HG03066 (cell line): ENCODE measurements at regions not wholly inside any gene's neighbourhood (a gene's known extent, or its start where the extent isn't known, plus 50 kb on each side); places are given as distances from the start of the nearest gene placed in this dataset.

ENCODE experiments used
- ATAC-seq: cut with Tn5 transposase; IDR thresholded peaks from one replicate; pipeline ENCODE4 v1.9.1; 2021; ENCODE audit warnings: low read depth; ENCODE audit not compliant: unreplicated experiment

DNA sequence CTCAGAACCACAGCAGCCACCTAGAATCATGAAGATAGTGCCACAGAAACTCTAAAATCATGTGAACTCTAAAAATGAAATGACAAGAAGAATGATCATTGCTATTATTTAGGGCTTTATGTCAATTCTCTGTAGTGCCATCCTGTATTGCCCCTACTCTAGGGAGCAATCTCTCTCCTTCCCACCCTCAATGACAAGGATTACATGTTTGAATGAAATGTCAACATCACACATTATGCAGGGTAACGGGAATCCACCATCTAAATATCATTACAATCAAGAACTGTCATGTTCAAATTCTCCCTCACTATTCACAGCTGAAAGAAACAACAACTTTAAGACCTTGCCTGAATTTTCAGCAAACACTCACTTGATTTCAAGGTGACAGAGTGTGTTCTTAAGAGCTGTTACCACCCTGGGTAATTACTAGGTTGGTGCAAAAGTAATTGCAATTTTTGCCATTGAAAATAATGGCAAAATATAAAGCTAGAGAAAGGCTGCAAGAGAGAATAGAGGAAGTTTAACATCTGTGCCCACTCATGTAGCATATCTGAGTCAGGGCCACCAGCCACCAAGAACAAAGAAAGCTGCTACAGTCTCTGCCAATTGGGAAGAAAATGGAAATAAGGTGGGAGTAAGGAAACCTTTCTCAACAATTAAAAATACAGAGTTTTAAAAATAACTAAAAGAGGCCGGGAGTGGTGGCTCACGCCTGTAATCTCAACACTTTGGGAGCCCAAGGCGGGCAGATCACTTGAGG, 112.8 kb upstream of the PSMD7 start:
- no peak for ATAC-seq

DNA sequence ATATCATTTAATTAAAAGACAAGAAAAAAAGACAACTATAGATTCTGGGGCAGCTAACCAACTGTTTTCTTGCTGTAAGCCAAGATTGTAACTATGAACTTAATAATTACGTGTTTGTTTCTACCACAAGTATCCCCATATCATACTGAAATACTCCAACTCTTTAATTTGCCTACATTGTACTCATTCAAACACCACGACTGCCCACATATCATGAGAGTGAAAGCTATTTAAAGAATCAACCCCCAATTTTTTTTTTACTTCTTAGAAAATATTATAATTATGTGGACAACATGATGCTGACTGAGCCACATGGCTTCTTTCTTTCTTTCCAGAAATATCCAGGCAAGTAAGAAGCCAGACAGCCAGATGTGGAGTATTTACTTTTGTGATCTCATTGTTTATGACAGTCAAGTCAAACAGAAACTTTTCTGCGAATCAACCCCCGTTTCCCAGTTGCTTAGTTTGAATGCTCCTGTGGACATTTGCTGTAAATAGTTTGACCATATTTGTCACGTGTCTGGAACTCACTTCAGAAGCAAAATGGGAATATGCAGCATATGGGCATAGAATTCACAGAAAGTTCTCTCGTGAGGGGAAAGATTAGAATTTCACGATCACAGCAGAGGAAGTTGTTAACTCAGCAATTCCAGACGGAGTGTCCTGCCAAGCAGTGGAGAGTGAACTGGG, 126.8 kb upstream of the PSMD7 start:
- no peak for ATAC-seq

DNA sequence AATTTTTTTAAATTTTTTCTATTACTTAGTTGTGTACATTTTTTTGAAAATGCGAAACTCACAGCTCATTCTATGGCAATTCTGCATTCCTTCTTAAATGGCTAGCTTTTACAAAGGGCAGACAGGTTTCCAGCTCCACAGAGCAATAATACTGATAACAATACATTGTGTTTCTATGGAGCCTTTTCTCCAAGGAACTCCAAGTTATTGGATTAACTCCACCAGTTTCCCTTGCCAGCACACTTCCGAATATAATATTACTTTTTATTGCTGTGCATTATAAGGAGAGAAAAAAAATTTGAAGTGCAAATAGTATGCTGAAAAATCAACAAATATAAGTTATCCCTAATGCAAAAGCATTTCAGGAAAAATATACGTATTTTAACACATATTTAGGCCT, 127.5 kb upstream of the PSMD7 start:
- ATAC-seq: no peak

DNA sequence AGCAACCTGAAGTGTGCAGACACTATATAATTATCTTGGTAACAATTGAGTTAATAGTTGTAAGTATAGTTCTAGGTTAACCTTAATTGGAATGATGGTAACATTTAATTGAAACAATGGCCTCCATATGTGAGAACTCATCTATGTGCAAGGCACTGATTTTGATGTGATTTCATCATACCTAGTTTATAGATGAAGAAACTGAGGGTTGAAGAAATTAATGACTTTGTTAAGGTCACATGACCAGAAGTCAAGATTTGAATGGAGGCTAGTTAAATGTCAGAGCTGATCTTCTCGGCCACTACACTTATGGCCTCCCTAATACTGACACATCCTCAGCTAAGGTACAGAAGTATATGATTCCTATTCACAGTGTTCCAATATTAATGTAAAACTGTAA, 128.2 kb upstream of the PSMD7 start:
- ATAC-seq: no peak

DNA sequence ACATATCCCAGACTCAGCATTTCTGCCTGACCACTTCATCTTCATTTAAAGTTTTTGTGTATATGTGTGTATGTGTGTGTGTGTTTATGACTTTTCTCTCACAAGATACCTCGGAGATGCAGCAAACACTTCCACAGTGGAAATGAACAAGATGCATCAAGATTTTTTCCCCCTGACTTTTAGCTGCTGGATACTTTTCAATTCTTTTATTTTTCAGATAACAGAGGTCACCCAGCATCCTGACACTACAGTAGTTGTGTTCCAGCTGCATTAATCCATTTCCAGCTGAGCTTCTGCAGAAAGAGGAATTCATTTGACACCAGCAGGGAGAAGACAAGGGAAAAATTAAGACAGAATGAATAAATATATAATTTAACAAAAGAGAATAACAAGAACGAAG, 130.2 kb upstream of the PSMD7 start:
- no peak for ATAC-seq

DNA sequence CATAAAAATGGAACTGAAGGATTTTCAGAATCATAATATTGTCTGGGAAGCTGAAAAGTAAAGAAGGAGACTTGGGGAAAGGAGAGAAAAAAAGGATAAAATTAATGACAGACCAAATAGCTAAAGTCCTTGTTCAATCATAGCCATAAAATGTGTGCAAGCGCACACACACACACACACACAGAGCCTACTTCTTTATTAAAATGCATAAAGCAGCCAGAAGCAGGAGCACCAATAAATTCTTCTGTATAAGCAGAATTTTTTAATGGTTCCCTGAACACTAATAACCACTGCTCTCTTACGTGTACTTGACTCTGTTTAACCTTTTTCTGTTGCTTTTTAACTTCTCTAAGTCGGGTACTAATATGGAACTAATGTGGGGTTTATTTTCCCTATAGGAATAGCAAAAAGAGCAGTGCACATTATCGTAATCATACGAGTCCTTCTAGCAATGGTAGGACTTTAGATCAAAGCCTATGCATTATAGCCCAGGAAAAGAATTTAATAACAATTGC, 131.0 kb upstream of the PSMD7 start:
- no peak for ATAC-seq

DNA sequence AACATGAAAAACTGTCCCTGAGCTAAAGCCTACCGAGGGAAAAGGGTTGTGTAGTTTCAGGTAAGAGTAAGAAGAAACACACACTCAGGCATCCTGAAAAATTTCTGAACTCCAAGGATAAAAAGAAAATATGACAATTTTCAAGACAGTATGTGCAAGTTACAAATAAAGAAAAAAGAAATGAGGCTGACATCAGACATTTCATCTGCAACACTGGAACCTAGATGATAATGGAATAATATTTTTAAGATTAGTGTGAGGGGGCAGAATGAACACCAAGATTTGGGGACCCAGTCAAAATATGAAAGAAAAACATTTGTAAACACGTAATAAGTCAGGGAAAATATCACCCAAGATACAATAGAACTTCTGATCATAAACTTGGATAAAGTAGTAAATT, 135.9 kb upstream of the PSMD7 start:
- no peak for ATAC-seq

DNA sequence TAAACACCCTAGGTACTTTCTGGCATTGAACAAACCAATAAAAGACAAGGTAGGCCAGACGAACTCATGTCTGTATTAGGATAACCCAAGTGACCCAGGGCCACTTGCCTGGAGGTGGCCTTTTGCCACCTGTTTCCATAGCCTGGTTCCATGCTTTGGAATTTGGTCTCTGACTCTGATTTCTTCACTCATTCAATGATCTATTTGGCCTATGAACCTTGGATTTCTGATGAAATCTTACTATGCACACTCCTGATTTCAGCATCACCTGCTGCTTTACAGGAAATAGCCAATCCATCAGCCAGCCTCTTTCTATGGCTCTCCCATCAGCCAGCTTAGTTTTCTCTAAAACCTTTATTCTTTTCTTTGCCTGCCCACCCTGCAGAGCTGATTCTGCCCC, 142.8 kb upstream of the PSMD7 start:
- ATAC-seq: no peak

DNA sequence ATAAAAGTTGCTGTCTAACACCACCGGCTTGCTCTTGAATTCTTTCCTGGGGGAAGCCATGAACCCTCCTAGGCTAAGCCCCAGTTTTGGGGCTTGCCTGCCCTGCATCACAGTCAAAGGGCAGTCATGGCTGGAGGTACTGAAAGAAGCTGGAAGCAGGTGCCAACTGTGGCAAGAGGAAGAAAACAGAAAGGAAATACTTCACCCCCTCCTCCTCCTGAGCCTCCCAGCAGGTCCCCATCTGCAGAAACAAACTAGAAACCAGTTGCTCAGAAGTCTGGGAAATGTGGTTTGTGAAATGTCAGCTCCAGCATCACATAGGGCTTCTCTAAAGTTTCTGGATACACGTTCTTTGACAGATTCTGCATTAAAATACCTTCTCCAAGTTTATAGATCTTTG, 150.0 kb upstream of the PSMD7 start:
- ATAC-seq: no peak

DNA sequence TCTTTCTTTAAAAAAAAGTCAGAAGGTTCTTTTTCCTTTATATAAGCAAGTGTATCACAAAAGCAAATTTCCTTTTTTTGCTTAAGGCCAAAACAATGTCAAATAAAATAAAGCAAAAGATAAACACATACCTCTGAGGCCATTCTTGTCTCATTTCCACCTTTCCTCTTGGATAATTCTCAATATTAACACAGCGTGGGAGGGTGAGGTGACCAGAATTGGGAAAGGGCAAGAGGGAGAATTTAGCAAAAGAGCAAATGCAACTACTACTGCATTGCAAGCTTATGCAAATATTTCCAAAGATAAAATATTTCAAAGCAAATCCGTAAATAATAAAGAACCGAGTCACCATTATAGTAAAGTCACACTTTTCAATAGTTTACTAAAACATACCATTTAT, 153.4 kb upstream of the PSMD7 start:
- ATAC-seq: no peak

DNA sequence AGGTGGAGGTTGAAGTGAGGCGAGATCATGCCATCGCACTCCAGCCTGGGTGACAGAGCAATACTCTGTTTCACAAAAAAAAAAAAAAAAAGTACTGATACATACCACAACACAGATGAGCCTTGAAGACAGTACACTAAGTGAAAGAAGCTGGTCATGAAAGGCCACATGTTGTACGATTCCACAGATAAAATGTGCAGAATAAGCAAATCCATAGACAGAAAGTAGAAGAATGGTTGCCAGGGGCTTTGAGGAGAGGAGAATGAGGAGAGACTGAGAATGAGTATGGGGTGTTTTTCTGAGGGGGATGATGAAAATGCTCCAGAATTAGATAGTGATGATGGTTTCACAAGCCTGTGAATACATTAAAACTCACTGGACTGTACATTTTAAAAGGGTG, 155.6 kb upstream of the PSMD7 start:
- no peak for ATAC-seq

DNA sequence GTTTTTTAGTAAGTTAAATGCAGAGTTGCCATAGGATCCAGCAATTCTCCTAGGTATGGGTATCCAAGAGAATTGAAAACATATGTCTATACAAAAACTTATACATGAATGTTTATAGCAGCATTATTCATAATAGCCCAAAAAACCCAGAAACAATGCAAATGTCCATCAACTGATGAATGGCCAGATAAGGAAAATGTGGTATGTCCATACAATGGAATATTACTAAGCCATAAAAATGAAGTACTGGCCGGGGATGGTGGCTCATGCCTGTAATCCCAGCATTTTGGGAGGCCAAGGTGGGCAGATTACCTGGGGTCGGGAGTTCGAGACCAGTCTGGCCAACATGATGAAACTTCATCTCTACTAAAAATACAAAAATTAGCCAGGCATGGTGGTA, 156.1 kb upstream of the PSMD7 start:
- ATAC-seq: no peak

DNA sequence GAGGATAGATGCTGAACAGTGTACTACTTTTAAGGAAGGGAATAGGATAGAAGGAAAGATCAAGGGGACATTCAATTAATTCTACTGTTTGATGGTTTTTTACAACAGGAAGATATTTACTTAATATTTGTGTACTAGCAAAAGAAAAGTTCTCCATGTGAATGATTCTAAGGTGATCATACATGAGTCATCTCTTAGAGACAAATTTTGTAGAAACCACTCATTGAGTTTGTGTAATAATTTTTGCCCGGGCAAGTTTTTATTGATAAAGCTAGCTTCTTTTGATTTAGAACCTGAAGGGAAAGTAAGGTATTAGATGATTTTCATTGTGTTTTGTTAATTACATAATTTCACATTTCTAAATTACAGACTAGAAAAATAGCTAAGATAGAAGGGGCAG, 172.8 kb upstream of the PSMD7 start:
- ATAC-seq: no peak

DNA sequence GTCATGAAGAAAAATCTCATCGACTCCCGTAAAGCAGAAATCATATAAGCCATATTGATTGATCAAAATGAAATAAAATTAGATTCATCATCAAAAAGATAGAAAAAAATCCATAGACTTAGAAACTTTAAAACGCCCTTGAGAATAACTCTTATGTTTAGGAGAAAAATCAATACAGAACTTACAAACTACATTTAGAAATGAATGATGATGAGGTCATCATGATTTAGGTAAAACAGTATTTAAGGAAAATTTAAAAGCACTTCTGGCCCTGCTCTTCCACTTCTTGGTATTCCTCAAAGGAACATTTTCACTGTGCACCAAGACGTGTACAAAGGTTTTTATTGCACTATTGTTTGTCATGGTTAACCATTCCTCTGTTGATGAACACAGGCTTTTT, 173.4 kb upstream of the PSMD7 start:
- no peak for ATAC-seq

DNA sequence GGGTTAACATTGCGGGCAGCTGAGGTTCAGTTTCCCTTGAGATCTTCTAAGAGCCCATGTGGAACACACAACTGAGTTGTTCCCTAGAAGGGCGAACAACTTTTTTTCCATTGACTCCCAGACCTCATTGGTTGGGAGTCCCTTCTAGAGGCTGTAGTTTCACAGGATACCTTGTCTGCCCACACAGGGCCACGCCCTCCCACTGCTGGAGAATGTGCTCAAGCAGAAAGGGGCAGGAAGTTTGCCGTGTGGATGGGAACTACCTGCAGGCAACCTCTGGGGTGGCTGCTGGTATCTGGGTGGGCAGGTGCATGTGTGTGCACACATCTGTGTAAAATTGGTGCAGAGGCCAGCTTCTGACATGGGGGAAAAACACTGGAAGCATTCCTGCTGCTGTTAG, 178.8 kb upstream of the PSMD7 start:
- ATAC-seq: no peak

DNA sequence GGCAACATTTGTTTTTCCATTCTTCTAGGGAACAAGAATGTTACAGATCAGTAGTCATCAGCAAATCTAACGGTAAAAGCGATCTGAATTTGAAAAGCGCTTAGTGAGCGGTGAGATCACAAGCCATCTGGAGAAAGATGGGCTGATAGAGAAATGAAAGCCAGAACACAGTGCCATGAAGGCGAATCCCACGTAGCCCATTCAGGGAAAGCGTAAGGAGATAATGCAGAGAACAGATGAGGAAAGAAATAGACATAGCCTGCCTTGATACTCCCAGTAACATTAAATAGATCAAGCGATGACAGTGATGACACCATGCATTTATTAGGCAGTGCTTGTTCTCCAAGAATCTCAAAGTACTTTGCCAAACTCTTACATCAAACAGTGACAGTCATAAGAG, 183.1 kb upstream of the PSMD7 start:
- no peak for ATAC-seq

DNA sequence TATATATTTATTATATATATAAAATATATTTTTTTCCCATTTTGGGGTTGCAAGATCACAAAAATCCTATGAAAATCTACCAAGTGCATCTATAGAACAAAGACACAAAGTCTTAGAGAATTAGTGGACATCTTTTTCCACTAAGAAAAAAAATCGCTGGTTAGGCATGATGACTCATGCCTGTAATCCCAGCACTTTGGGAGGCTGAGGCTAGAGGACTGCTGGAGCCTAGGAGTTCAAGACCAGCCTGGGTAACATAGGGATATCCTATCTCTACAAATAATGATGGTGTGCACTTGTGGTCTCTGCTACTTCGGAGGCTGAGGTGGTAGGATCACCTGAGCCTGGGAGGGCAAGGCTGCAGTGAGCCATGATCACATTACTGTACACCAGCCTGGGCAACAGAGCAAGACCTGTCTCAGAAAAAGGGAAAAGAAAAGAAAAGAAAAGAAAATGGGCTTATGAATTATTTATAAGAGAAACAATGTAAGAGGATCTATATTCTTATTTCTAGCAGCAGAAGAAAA, 185.1 kb upstream of the PSMD7 start:
- ATAC-seq: no peak

DNA sequence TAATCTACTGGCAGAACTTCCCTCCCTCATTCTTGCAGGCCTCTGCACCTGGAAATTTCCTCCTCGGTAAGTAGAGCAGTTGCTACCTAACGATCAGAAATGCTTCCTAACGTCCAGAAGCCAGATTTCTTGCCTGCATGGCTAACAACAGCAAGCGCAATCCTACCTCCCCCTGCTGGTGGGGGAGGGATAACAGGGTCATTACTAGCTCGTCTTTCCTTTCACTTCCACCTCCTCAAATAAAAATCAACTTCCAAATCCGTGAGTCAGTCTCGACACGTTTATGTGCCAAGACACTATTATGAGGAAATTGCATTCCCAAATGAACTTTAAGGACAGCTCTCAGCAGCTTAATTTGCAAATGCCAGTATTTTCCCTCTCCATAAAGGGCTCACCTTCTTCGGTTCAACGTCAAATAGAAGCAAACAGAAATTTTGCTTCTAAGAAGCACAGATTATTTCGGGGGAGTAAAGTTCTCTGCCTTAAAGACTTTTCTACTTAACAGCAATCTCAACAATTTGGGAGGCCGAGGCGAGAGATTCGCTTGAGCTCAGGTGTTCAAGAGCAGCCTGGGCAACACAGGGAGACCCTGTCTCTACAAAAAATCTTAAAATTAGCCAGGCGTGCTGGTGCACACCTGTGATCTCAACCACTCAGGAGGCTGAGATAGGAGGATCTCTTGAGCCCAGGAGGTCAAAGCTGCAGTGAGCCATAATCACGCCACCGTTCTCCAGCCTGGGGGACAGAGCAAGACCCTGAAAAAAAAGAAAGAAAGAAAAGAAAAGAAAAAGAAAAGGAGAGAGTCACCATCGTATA, 188.6 kb upstream of the PSMD7 start:
- ATAC-seq: no peak

DNA sequence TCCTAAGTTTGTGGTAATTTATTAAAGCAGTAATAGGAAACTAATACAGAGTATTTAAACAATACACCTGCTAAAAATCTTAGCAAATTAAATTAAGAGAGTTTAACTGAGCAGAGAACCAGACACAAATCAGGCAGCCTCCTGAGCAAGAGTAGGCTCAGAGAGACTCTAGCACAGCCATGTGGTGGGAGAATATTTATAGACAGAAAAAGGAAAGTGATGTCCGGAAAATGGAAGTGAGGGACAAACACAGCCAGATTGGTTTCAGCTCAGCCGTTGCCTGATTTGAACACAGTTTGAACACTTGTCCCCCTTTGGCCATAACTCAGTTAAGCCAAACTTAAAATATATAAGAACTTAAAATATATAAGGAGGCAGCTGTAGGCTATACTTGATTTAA, 192.6 kb upstream of the PSMD7 start:
- no peak for ATAC-seq

DNA sequence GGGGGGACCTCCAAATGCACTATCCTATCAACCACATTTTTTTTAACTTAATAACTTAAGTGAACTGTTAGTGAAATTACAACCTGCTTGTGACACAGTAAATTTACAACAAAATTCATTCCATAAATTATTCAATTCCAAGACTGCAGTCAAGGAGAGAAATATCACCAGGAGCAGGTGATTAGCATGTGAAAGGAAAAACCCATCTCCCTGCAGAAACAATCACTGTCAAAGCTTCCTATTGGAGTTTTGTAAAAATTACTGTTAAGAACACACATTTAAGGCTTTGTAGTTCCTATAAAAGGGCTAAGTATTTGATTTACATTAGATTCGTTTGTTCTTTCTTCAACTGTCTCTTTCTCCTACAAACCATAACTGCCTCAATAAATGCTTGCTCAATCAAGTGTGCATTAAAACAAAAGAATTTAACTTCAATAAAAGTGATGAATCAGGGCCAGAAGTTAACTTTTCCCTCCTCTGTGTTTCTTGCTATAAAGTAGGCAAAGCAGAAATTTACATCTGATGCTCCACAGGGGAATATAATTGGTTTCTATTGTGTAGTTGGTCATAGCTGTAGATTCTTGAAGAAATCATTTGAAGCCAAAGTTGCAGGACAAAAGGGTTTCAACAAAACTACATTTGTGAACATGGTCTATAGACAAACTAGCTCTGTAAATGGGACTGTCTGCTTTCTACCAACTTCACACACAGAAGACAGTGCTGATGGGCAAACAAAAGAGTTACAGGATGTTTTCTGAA, 195.1 kb upstream of the PSMD7 start:
- ATAC-seq: no peak
